ENCODE measurements at regions not wholly inside any gene's neighbourhood (a gene's known extent, or its start where the extent isn't known, plus 50 kb on each side); places are given as distances from the start of the nearest gene placed in this dataset.

- DNase-seq, result no peak
Measured at GRCh38 chr15:94177112-94177511, 54.2 kb upstream of the MCTP2 start.

GRCh38 chr15:94175420-94175819, 55.9 kb upstream of the MCTP2 start:
- no peak for DNase-seq

GRCh38 chr15:94174399-94174802, 57.0 kb upstream of the MCTP2 start:
- DNase-seq, result no peak

- no peak for DNase-seq
Measured at GRCh38 chr15:94168250-94168649, 63.1 kb upstream of the MCTP2 start.

GRCh38 chr15:94164971-94165370, 66.4 kb upstream of the MCTP2 start:
- DNase-seq, result no peak

GRCh38 chr15:94164202-94164807, 67.1 kb upstream of the MCTP2 start:
- no peak for DNase-seq

GRCh38 chr15:94162939-94163338, 68.4 kb upstream of the MCTP2 start:
- DNase-seq, result no peak

- no peak for DNase-seq
Measured at GRCh38 chr15:94154255-94154654, 77.1 kb upstream of the MCTP2 start.

GRCh38 chr15:94145046-94145445, 86.3 kb upstream of the MCTP2 start:
- no peak for DNase-seq

- DNase-seq, result no peak
Measured at GRCh38 chr15:94141802-94142201, 89.6 kb upstream of the MCTP2 start.

- DNase-seq, result no peak
Measured at GRCh38 chr15:94135486-94136147, 95.7 kb upstream of the MCTP2 start.

- no peak for DNase-seq
Measured at GRCh38 chr15:94131875-94132274, 99.5 kb upstream of the MCTP2 start.

- no peak for DNase-seq
Measured at GRCh38 chr15:94130504-94130903, 100.9 kb upstream of the MCTP2 start.

- no peak for DNase-seq
Measured at GRCh38 chr15:94127006-94127405, 104.4 kb upstream of the MCTP2 start.

- no peak for DNase-seq
Measured at GRCh38 chr15:94125698-94126097, 105.7 kb upstream of the MCTP2 start.

GRCh38 chr15:94125156-94125555, 106.2 kb upstream of the MCTP2 start:
- no peak for DNase-seq

- DNase-seq, result no peak
Measured at GRCh38 chr15:94122516-94122915, 108.8 kb upstream of the MCTP2 start.

GRCh38 chr15:94119923-94120775, 111.2 kb upstream of the MCTP2 start:
- DNase-seq, result peak; percentile 78

- DNase-seq, result no peak
Measured at GRCh38 chr15:94119298-94119811, 112.0 kb upstream of the MCTP2 start.

- DNase-seq, result no peak
Measured at GRCh38 chr15:94110476-94111130, 120.8 kb upstream of the MCTP2 start.

- no peak for DNase-seq
Measured at GRCh38 chr15:94107652-94108051, 123.7 kb upstream of the MCTP2 start.

- no peak for DNase-seq
Measured at GRCh38 chr15:94105760-94106159, 125.6 kb upstream of the MCTP2 start.

GRCh38 chr15:94100863-94101262, 130.5 kb upstream of the MCTP2 start:
- DNase-seq, result no peak

Measured in NCI-H2171 (cell line).